SU-DHL-6 (cell line): ENCODE measurements at regions not wholly inside any gene's neighbourhood (a gene's known extent, or its start where the extent isn't known, plus 50 kb on each side); places are given as distances from the start of the nearest gene placed in this dataset.

ENCODE experiments used
- CTCF ChIP-seq: fragments of 200-600 bp; sonication (generic); IDR thresholded peaks from one replicate; pipeline ENCODE4 v1.5.1; 2017; ENCODE audit warnings: antibody characterized with exemption, mild to moderate bottlenecking, low read length, moderate library complexity; ENCODE audit not compliant: insufficient read depth, poor library complexity, severe bottlenecking
- EZH2phosphoT487 ChIP-seq: fragments of 200-600 bp; sonication (generic), shearing (Covaris generic); conservative IDR thresholded peaks from 2 replicates; pipeline ENCODE4 v1.6.1; 2018; ENCODE audit warnings: mild to moderate bottlenecking, antibody characterized with exemption, low read length, moderate library complexity, mixed read lengths

DNA sequence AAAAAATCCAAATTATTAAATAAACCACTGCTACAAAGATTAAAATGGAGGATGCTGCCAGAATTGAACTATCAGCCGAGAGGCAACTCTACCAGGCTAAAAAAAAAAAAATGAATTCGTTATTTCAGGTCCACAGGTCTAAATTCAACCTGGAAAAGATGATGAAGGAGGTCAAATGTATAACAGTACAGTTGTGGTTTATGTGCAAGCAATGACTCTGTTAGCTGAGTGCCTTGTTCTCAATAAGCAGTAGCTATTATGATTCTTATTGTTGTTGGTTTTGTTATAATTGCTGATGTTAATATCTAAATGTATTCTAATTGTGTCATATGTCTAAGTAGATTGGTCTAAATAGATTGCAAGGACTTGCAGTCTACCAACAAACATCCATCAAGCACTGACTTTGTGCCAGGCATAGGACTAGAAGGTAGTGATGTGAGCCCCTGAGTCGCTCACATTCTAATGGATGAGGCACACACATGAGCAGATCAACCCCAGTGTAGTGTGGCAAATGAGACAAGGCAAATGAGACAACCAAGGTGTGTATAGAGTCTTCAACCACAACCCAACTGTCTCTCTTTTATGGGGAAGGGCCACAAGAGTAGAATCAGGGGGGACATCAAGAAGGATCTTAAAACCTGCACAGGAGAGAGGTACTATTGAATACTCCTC lies 77.0 kb upstream of the PLEKHG7 start:
- TF ChIP-seq CTCF (no peak), EZH2phosphoT487 (no peak)
